GM12891 (cell line): ENCODE measurements at regions not wholly inside any gene's neighbourhood (a gene's known extent, or its start where the extent isn't known, plus 50 kb on each side); places are given as distances from the start of the nearest gene placed in this dataset.

Experiments used
- POLR2A ChIP-seq: IDR thresholded peaks from 2 replicates; pipeline ENCODE4 v1.6.1; 2011; ENCODE audit warnings: low read depth, low read length, control low read depth
- POLR2AphosphoS5 ChIP-seq: IDR thresholded peaks from 2 replicates; pipeline ENCODE4 v1.6.1; 2011; ENCODE audit warnings: low read depth, low read length, control low read depth

- TF ChIP-seq POLR2A (no peak), POLR2AphosphoS5 (no peak)
These were observed 222.8 kb downstream of the ADAMTS9 start for GRCh38 chr3:64464955-64465354.
